Endothelial cell of umbilical vein (primary cell): ENCODE measurements at regions not wholly inside any gene's neighbourhood (a gene's known extent, or its start where the extent isn't known, plus 50 kb on each side); places are given as distances from the start of the nearest gene placed in this dataset.

ENCODE experiments used
- BruUV-seq: library from RNA; stranded (reverse); fragments of 400-500 nt; replicated peaks from 2 replicates; lab custom pipeline; 2021; lab: Mats Ljungman, UMichigan
- CTCF ChIA-PET: fragments of 300-600, 350-600 bp; sonication (Branson Sonifier 250); formaldehyde crosslinking; loops from one replicate; lab custom pipeline; 2021; ENCODE audit warnings: antibody characterized with exemption, inconsistent platforms; lab: Charles Lee
- POLR2A ChIA-PET: fragments of 300-600, 350-600 bp; sonication (Branson Sonifier 250); formaldehyde crosslinking; loops from one replicate; lab custom pipeline; 2021; ENCODE audit warnings: antibody characterized with exemption, inconsistent platforms; lab: Charles Lee
- DNase-seq: peaks from one replicate; pipeline ENCODE4 v3.0.0-alpha.2; 2011; ENCODE audit warnings: low read depth, low spot score
- FAIRE-seq: peaks from 2 replicates; lab custom pipeline; 2011; peaks lifted over from hg19 to GRCh38; lab: Jason Lieb, UNC
- H2AFZ ChIP-seq: 2 replicates; pipeline ENCODE4 v1.6.0; 2012; ENCODE audit warnings: low read depth, low read length, control low read depth, inconsistent platforms
- H3K27ac ChIP-seq: 2 replicates; pipeline ENCODE4 v1.5.1; 2011; ENCODE audit warnings: low read depth, mild to moderate bottlenecking, control low read depth, low read length, moderate library complexity; ENCODE audit not compliant: insufficient read depth
- H3K27me3 ChIP-seq, 2 experiments: 2 replicates each; pipeline versions ENCODE4 v1.6.0 to v1.6.1; 2011; ENCODE audit warnings: low read length in 2 of 2, mixed read lengths in 1 of 2; ENCODE audit not compliant: control insufficient read depth in 2 of 2, insufficient read depth in 2 of 2
- H3K36me3 ChIP-seq, 2 experiments: 2 replicates in 1 of 2; 3 replicates in 1 of 2; pipeline ENCODE4 v1.5.1; 2011; ENCODE audit warnings: low read length in 2 of 2, mild to moderate bottlenecking in 1 of 2, moderate library complexity in 1 of 2; ENCODE audit not compliant: control insufficient read depth in 2 of 2, insufficient read depth in 2 of 2; ENCODE audit errors: extremely low read depth in 1 of 2
- H3K4me1 ChIP-seq: 3 replicates; pipeline ENCODE4 v1.5.1; 2011; ENCODE audit warnings: mild to moderate bottlenecking, low read length; ENCODE audit not compliant: control insufficient read depth, insufficient read depth; ENCODE audit errors: extremely low read depth
- H3K4me2 ChIP-seq: 2 replicates; pipeline ENCODE4 v1.6.1; 2011; ENCODE audit warnings: low read length, control low read depth, mixed read lengths; ENCODE audit not compliant: insufficient read depth
- H3K4me3 ChIP-seq, 3 experiments: fragments of 200-600 bp in 1 of 3; sonication (generic), shearing (Covaris generic) in 1 of 3; replicated peaks in 1 of 3; 2 replicates each; pipeline ENCODE4 v1.5.1; 2011 to 2016; ENCODE audit warnings: control low read depth in 3 of 3, low read length in 3 of 3, mild to moderate bottlenecking in 2 of 3, inconsistent platforms in 1 of 3, low read depth in 1 of 3, moderate library complexity in 1 of 3; ENCODE audit not compliant: insufficient read depth in 1 of 3
- H3K79me2 ChIP-seq: 2 replicates; pipeline ENCODE4 v1.6.0; 2012; ENCODE audit warnings: low read length, inconsistent platforms; ENCODE audit not compliant: control insufficient read depth, insufficient read depth
- H3K9ac ChIP-seq: replicated peaks from 2 replicates; pipeline ENCODE3; 2011; ENCODE audit warnings: low read length, control low read depth; ENCODE audit not compliant: insufficient read depth; ENCODE audit errors: extremely low read depth
- H3K9me1 ChIP-seq: replicated peaks from 3 replicates; pipeline ENCODE4 v1.6.0; 2011; ENCODE audit warnings: mild to moderate bottlenecking, low read length; ENCODE audit not compliant: control insufficient read depth, insufficient read depth; ENCODE audit errors: extremely low read depth
- H3K9me3 ChIP-seq: replicated peaks from 2 replicates; pipeline ENCODE4 v1.5.1; 2012; ENCODE audit warnings: low read length, inconsistent platforms; ENCODE audit not compliant: control insufficient read depth, insufficient read depth
- H4K20me1 ChIP-seq: replicated peaks from 2 replicates; pipeline ENCODE3; 2011; ENCODE audit warnings: mild to moderate bottlenecking, low read length; ENCODE audit not compliant: control insufficient read depth, insufficient read depth; ENCODE audit errors: extremely low read depth
- EZH2 ChIP-seq: IDR thresholded peaks from 2 replicates; pipeline ENCODE4 v1.6.1; 2012; ENCODE audit warnings: borderline replicate concordance, low read depth, mild to moderate bottlenecking, moderate library complexity, low read length, inconsistent platforms; ENCODE audit not compliant: severe bottlenecking
- FOS ChIP-seq: IDR thresholded peaks from 2 replicates; pipeline ENCODE4 v1.6.1; 2011; ENCODE audit warnings: mild to moderate bottlenecking, low read length, moderate library complexity, borderline replicate concordance; ENCODE audit not compliant: insufficient read depth
- GATA2 ChIP-seq: IDR thresholded peaks from 2 replicates; pipeline ENCODE4 v1.7.0; 2011; ENCODE audit warnings: low read depth, mild to moderate bottlenecking, moderate library complexity, mixed read lengths, low read length; ENCODE audit not compliant: insufficient read length, insufficient read depth
- JUN ChIP-seq: IDR thresholded peaks from 2 replicates; pipeline ENCODE4 v1.6.1; 2011; ENCODE audit warnings: borderline replicate concordance, low read depth; ENCODE audit not compliant: insufficient read length, insufficient read depth
- MYC ChIP-seq: IDR thresholded peaks from one replicate; pipeline ENCODE4 v1.6.1; 2011; ENCODE audit warnings: mild to moderate bottlenecking, low read depth, low read length
- POLR2A ChIP-seq: IDR thresholded peaks from 2 replicates; pipeline ENCODE4 v1.6.1; 2012; ENCODE audit warnings: low read depth, mild to moderate bottlenecking, control low read depth, low read length
- POLR2AphosphoS5 ChIP-seq: IDR thresholded peaks from 2 replicates; pipeline ENCODE4 v1.6.1; 2012; ENCODE audit warnings: low read depth, mild to moderate bottlenecking, control low read depth, low read length, moderate library complexity; ENCODE audit not compliant: insufficient read depth
- dilution Hi-C: fragments of 300-500 bp; cut with MboI; formaldehyde crosslinking; loops from one replicate; pipeline ENCODE4 v1.15.0; 2019; ENCODE audit warnings: low sequenced_read_pairs; ENCODE audit not compliant: extremely low pct_ligation_motif_present
- intact Hi-C: fragments of 100-400 bp; cut with micrococcal nuclease; formaldehyde crosslinking; loops from one replicate; pipeline ENCODE4 v1.10.0; 2022
- TF ChIP-seq, protein P1 (sequence below): IDR thresholded peaks from 2 replicates; pipeline ENCODE4 v1.6.1; 2011; ENCODE audit not compliant: insufficient read depth, insufficient read length
- TF ChIP-seq, protein P2 (sequence below), 2 donors: IDR thresholded peaks; 1 replicate in 1 of 2; 2 replicates in 1 of 2; pipeline ENCODE4 v1.5.1; 2011; ENCODE audit warnings: low read length in 2 of 2, mild to moderate bottlenecking in 2 of 2, moderate library complexity in 2 of 2, control low read depth in 1 of 2, inconsistent platforms in 1 of 2, low read depth in 1 of 2; ENCODE audit not compliant: insufficient read depth in 1 of 2; ENCODE audit errors: extremely low read depth in 1 of 2

DNA sequence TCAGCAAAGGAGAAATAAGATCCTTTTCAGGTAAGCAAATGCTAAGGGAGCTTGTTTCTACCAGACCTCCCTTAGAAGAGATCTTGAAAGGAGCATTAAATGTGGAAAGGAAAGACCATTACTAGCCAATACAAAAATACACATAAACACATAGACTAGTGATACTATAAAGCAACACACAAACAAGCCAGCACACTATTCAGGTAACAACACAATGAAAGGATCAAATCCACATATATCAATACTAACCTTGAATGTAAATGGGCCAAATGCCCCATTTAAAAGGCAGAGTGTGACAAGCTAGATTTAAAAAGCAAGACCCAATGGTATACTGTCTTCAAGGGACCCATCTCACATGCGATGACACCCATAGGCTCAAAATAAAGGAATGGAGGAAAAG lies 317.6 kb downstream of the TBL1XR1 start:
- CTCF ChIA-PET: interaction anchor here (1.2 kb wide), 1 partner anchor 215 kb away, joined by 3 read pairs; no protein-coding TSS in a partner anchor
- dilution Hi-C loops (no loop called here), intact Hi-C loops (no loop called here)
- no peaks in the 10 kb centered on the region for H3K9me3 ChIP-seq
- DNase-seq (no peak), FAIRE-seq (no peak)
- H2AFZ ChIP-seq: no peak overlapping the region
- POLR2A ChIA-PET: no interaction called here
- no peak overlapping the region for H3K9ac ChIP-seq
- no peak overlapping the region for H3K4me3 ChIP-seq
- H3K79me2 ChIP-seq: no peaks in the 10 kb centered on the region
- no peaks in the 10 kb centered on the region for H3K27me3 ChIP-seq
- no peaks in the 10 kb centered on the region for H4K20me1 ChIP-seq
- H3K4me2 ChIP-seq: no peak overlapping the region
- no peaks in the 10 kb centered on the region for H3K36me3 ChIP-seq
- H3K27ac ChIP-seq: no peak overlapping the region
- no TSS peak for BruUV-seq
- no peaks in the 10 kb centered on the region for H3K4me1 ChIP-seq
- TF ChIP-seq, protein P1, sequence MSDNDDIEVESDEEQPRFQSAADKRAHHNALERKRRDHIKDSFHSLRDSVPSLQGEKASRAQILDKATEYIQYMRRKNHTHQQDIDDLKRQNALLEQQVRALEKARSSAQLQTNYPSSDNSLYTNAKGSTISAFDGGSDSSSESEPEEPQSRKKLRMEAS: no peak
- TF ChIP-seq MYC (no peak), POLR2A (no peak), FOS (no peak), JUN (no peak), EZH2 (no peak), POLR2AphosphoS5 (no peak), GATA2 (no peak)
- TF ChIP-seq, protein P2, sequence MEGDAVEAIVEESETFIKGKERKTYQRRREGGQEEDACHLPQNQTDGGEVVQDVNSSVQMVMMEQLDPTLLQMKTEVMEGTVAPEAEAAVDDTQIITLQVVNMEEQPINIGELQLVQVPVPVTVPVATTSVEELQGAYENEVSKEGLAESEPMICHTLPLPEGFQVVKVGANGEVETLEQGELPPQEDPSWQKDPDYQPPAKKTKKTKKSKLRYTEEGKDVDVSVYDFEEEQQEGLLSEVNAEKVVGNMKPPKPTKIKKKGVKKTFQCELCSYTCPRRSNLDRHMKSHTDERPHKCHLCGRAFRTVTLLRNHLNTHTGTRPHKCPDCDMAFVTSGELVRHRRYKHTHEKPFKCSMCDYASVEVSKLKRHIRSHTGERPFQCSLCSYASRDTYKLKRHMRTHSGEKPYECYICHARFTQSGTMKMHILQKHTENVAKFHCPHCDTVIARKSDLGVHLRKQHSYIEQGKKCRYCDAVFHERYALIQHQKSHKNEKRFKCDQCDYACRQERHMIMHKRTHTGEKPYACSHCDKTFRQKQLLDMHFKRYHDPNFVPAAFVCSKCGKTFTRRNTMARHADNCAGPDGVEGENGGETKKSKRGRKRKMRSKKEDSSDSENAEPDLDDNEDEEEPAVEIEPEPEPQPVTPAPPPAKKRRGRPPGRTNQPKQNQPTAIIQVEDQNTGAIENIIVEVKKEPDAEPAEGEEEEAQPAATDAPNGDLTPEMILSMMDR (IDR thresholded peaks at IDR 0.05; ENCODE audit: extremely low read depth in 1 of 2, insufficient read depth in 1 of 2, low read depth in 1 of 2, low read length in 2 of 2): no peak
- H3K9me1 ChIP-seq: no peaks in the 10 kb centered on the region
